CD4-positive, alpha-beta T cell (primary cell): ENCODE measurements at regions not wholly inside any gene's neighbourhood (a gene's known extent, or its start where the extent isn't known, plus 50 kb on each side); places are given as distances from the start of the nearest gene placed in this dataset.

Source experiments
- ATAC-seq: fragments of 200-7000 bp; cut with Tn5 transposase; one replicate; pipeline ENCODE4 v1.10.0; 2022; ENCODE audit warnings: mild to moderate bottlenecking; ENCODE audit not compliant: poor library complexity
- CTCF ChIA-PET: fragments of 350-600 bp; sonication (Branson Sonifier 250); formaldehyde crosslinking; loops from one replicate; lab custom pipeline; 2021; ENCODE audit warnings: antibody characterized with exemption, inconsistent platforms; lab: Charles Lee
- POLR2A ChIA-PET: fragments of 350-600 bp; sonication (Branson Sonifier 250); formaldehyde crosslinking; loops from one replicate; lab custom pipeline; 2021; ENCODE audit warnings: antibody characterized with exemption, inconsistent platforms; lab: Charles Lee
- DNase-seq, 14 experiments: peaks; one replicate each; pipeline ENCODE4 v3.0.0-alpha.2; 2013 to 2020; ENCODE audit warnings: mixed read lengths in 2 of 14
- H3K27ac ChIP-seq, 2 donors: one replicate each; pipeline versions ENCODE4 v1.5.1 to v1.7.0; 2013; ENCODE audit warnings: low read length in 2 of 2, low read depth in 1 of 2, mild to moderate bottlenecking in 1 of 2
- H3K27me3 ChIP-seq, 2 experiments: 1 replicate in 1 of 2; 2 replicates in 1 of 2; pipeline versions ENCODE4 v1.6.1 to v1.7.0; 2013; ENCODE audit warnings: low read length in 2 of 2, control low read depth in 1 of 2, mild to moderate bottlenecking in 1 of 2, moderate library complexity in 1 of 2; ENCODE audit not compliant: insufficient read depth in 2 of 2, control insufficient read depth in 1 of 2
- H3K36me3 ChIP-seq: one replicate; pipeline ENCODE4 v1.6.1; 2013; ENCODE audit warnings: low read length, control low read depth; ENCODE audit not compliant: insufficient read depth
- H3K4me1 ChIP-seq: one replicate; pipeline ENCODE4 v1.6.1; 2013; ENCODE audit warnings: low read length, control low read depth; ENCODE audit not compliant: insufficient read depth
- H3K4me3 ChIP-seq: one replicate; pipeline ENCODE4 v1.5.1; 2013; ENCODE audit warnings: mild to moderate bottlenecking, low read length, moderate library complexity
- H3K9me3 ChIP-seq, 2 experiments: 1 replicate in 1 of 2; 2 replicates in 1 of 2; pipeline versions ENCODE4 v1.6.1 to v1.7.0; 2013; ENCODE audit warnings: low read length in 2 of 2, mild to moderate bottlenecking in 2 of 2, control low read depth in 1 of 2, moderate library complexity in 1 of 2; ENCODE audit not compliant: control insufficient read depth in 1 of 2, insufficient read depth in 1 of 2
- H3K27ac Mint-ChIP-seq: one replicate; pipeline ENCODE4 v1.8.0; 2020; ENCODE audit warnings: mixed read lengths
- H3K27me3 Mint-ChIP-seq: one replicate; pipeline ENCODE4 v1.8.0; 2021; ENCODE audit warnings: mixed read lengths
- H3K36me3 Mint-ChIP-seq: one replicate; pipeline ENCODE4 v1.8.0; 2021; ENCODE audit warnings: low read depth, mixed read lengths
- H3K4me1 Mint-ChIP-seq: one replicate; pipeline ENCODE4 v1.8.0; 2021; ENCODE audit warnings: low read depth, mixed read lengths
- H3K4me3 Mint-ChIP-seq: one replicate; pipeline ENCODE4 v1.8.0; 2020; ENCODE audit warnings: mild to moderate bottlenecking, mixed read lengths
- H3K9me3 Mint-ChIP-seq: one replicate; pipeline ENCODE4 v1.8.0; 2020; ENCODE audit warnings: mixed read lengths
- CTCF ChIP-seq: fragments of 200-600 bp; IDR thresholded peaks from one replicate; pipeline ENCODE4 v1.8.0; 2022; ENCODE audit warnings: antibody characterized with exemption, mild to moderate bottlenecking
- intact Hi-C, 2 experiments: fragments of 100-400 bp; cut with DNase I in 1 of 2; cut with micrococcal nuclease in 1 of 2; formaldehyde crosslinking; loops; one replicate each; pipeline versions ENCODE4 v1.15.1 to v1.9.0; 2023 to 2025; cut with DNase I, micrococcal nuclease

- Mint-ChIP-seq H3K27ac (no peak overlapping the region), H3K36me3 (no peaks in the 10 kb centered on the region), H3K27me3 (peaks cover 20% of the 10 kb centered on the region), H3K4me1 (no peaks in the 10 kb centered on the region), H3K4me3 (no peak overlapping the region), H3K9me3 (no peaks in the 10 kb centered on the region)
- Histone ChIP-seq H3K9me3 (peaks cover 0 to 11% of the 10 kb centered on the region in 2 experiments), H3K4me3 (no peak overlapping the region), H3K4me1 (no peaks in the 10 kb centered on the region), H3K27ac (no peak overlapping the region), H3K36me3 (no peaks in the 10 kb centered on the region), H3K27me3 (no peaks in the 10 kb centered on the region)
- POLR2A ChIA-PET, result no interaction called here
- intact Hi-C loops, result no loop called here
- DNase-seq (peak in 1 of 14 experiments; percentile 27), ATAC-seq (no peak)
- CTCF ChIA-PET, result no interaction called here
- no peak for TF ChIP-seq CTCF
These were observed 145.8 kb downstream of the BARX1 start for GRCh38 chr9:93809204-93809940.

- ChIA-PET POLR2A (no interaction called here), CTCF (no interaction called here)
- H3K9me3 Mint-ChIP-seq, result no peaks in the 10 kb centered on the region
- ATAC-seq (no peak), DNase-seq (no peak)
- H3K9me3 ChIP-seq, result peaks cover 0 to 11% of the 10 kb centered on the region in 2 experiments
- H3K4me3 Mint-ChIP-seq, result no peak overlapping the region
- H3K4me3 ChIP-seq, result no peak overlapping the region
- no peaks in the 10 kb centered on the region for H3K36me3 ChIP-seq
- intact Hi-C loops, result no loop called here
- H3K4me1 ChIP-seq, result no peaks in the 10 kb centered on the region
- H3K27ac ChIP-seq, result no peak overlapping the region
- TF ChIP-seq CTCF, result no peak
- no peaks in the 10 kb centered on the region for H3K27me3 ChIP-seq
- H3K27ac Mint-ChIP-seq, result no peak overlapping the region
- peaks cover 19% of the 10 kb centered on the region for H3K27me3 Mint-ChIP-seq
- no peaks in the 10 kb centered on the region for H3K36me3 Mint-ChIP-seq
- no peaks in the 10 kb centered on the region for H3K4me1 Mint-ChIP-seq
These were observed 146.8 kb downstream of the BARX1 start for GRCh38 chr9:93808115-93809029.

- Mint-ChIP-seq H3K36me3 (no peaks in the 10 kb centered on the region), H3K9me3 (no peaks in the 10 kb centered on the region), H3K4me3 (no peak overlapping the region), H3K27me3 (peaks cover 21% of the 10 kb centered on the region), H3K4me1 (no peaks in the 10 kb centered on the region), H3K27ac (no peak overlapping the region)
- DNase-seq, result peak in 1 of 14 experiments; percentile 16
- ChIA-PET POLR2A (no interaction called here), CTCF (no interaction called here)
- peaks cover 0 to 18% of the 10 kb centered on the region in 2 experiments for H3K9me3 ChIP-seq
- no peak for TF ChIP-seq CTCF
- H3K4me1 ChIP-seq, result no peaks in the 10 kb centered on the region
- no peak overlapping the region for H3K4me3 ChIP-seq
- intact Hi-C loops, result no loop called here
- H3K27ac ChIP-seq, result no peak overlapping the region
- H3K27me3 ChIP-seq, result peaks cover 0 to 7% of the 10 kb centered on the region in 2 experiments
- no peak for ATAC-seq
- H3K36me3 ChIP-seq, result no peaks in the 10 kb centered on the region
These were observed 147.7 kb downstream of the BARX1 start for GRCh38 chr9:93807166-93808074.
